ENCODE measurements at regions not wholly inside any gene's neighbourhood (a gene's known extent, or its start where the extent isn't known, plus 50 kb on each side); places are given as distances from the start of the nearest gene placed in this dataset.

GRCh38 chr1:37152491-37152890, 118.2 kb upstream of the GRIK3 start:
- H4K20me1 ChIP-seq (replicated peaks; ENCODE audit: insufficient read depth) = no peaks in the 10 kb centered on the region
- no peaks in the 10 kb centered on the region for H3K9me3 Mint-ChIP-seq
- H3K4me2 ChIP-seq = no peak overlapping the region
- ATAC-seq (no peak), DNase-seq (ENCODE audit: low spot score) (no peak)
- H3K79me2 ChIP-seq (replicated peaks; ENCODE audit: insufficient read depth) = no peaks in the 10 kb centered on the region
- H3K27ac Mint-ChIP-seq = no peak overlapping the region
- H3F3A ChIP-seq (replicated peaks; ENCODE audit: low read depth) = no peaks in the 10 kb centered on the region
- H3K4me1 Mint-ChIP-seq = no peaks in the 10 kb centered on the region
- peaks cover 2% of the 10 kb centered on the region; the same call in 1 of the 3 replicates for H3K36me3 Mint-ChIP-seq (ENCODE audit: low read depth)
- H3K27ac ChIP-seq (ENCODE audit: low read depth) = no peak overlapping the region
- H2AFZ ChIP-seq = no peak overlapping the region
- no peaks in the 10 kb centered on the region for H3K4me1 ChIP-seq (ENCODE audit: insufficient read depth)
- no peak overlapping the region for H3K4me3 Mint-ChIP-seq
- no peaks in the 10 kb centered on the region for H3K9me2 ChIP-seq (ENCODE audit: insufficient read depth)
- no peak overlapping the region for H3K4me3 ChIP-seq
- no peaks in the 10 kb centered on the region for H3K36me3 ChIP-seq (ENCODE audit: insufficient read depth)
- H3K27me3 ChIP-seq (ENCODE audit: insufficient read depth) = no peaks in the 10 kb centered on the region
- no peaks in the 10 kb centered on the region for H3K27me3 Mint-ChIP-seq (ENCODE audit: insufficient read depth, low read depth, poor library complexity)
- TF ChIP-seq EZH2 (IDR thresholded peaks at IDR 0.05; ENCODE audit: low read depth, unreplicated experiment) (no peak), ZNF331 (CRISPR knock-in tag; IDR thresholded peaks at IDR 0.05; ENCODE audit: low read depth) (no peak), JUNB (IDR thresholded peaks at IDR 0.05; ENCODE audit: unreplicated experiment) (no peak), ETS1 (IDR thresholded peaks at IDR 0.05) (no peak)
- TF ChIP-seq, protein P1, sequence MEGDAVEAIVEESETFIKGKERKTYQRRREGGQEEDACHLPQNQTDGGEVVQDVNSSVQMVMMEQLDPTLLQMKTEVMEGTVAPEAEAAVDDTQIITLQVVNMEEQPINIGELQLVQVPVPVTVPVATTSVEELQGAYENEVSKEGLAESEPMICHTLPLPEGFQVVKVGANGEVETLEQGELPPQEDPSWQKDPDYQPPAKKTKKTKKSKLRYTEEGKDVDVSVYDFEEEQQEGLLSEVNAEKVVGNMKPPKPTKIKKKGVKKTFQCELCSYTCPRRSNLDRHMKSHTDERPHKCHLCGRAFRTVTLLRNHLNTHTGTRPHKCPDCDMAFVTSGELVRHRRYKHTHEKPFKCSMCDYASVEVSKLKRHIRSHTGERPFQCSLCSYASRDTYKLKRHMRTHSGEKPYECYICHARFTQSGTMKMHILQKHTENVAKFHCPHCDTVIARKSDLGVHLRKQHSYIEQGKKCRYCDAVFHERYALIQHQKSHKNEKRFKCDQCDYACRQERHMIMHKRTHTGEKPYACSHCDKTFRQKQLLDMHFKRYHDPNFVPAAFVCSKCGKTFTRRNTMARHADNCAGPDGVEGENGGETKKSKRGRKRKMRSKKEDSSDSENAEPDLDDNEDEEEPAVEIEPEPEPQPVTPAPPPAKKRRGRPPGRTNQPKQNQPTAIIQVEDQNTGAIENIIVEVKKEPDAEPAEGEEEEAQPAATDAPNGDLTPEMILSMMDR (conservative IDR thresholded peaks at IDR 0.05; ENCODE audit: low read depth in 2 of 2) = no peak

DNA sequence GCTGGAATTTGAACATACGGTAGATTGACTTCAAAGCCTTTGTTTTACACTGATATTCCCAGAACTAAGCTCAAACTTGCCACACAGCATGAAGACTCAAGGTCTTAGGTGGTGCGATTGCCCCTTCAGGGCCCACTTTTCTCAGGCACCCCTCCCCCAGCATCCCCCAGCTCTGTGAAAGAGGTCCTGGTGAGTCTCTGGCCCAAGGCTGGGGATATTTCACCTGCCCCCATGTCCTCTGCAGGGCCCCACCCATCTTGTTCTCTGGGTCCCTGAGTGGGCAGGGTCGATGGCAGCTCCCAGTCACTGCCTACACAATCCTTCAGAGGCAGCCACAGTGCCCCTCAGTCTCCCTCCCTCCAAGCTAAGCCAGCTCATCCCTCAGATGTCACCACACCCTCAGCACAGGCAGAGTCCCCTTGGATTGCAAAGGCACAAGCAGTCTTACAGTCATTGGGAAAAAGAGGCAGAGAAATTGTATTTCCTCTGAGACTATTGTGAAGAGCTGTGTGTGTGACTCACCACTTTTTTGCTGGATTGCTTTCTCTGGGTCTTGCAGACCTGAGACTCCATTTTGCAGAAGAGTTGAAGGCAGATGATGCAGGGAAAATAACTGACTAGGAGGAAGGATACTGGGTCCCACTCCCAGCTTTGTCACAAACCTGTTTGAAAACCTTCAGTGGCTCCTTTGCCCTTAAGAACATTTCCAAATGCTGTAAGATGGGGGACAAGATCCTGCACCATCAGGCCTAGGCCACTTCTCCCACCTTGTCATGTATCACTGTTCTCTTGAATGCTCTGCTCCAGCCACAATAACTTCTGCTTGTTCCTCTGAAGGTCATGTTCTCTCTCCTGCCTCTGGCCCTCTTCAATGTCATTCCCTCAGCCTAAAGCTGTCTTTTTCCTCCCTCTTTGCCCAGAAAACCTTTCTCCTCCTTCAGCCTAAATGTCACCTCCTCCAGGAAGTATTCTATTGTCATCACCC, 119.1 kb upstream of the GRIK3 start:
- Histone ChIP-seq H3F3A (replicated peaks; ENCODE audit: low read depth) (no peaks in the 10 kb centered on the region), H4K20me1 (replicated peaks; ENCODE audit: insufficient read depth) (no peaks in the 10 kb centered on the region), H3K9me2 (ENCODE audit: insufficient read depth) (no peaks in the 10 kb centered on the region), H3K4me2 (no peak overlapping the region), H3K36me3 (ENCODE audit: insufficient read depth) (no peaks in the 10 kb centered on the region), H3K27me3 (ENCODE audit: insufficient read depth) (no peaks in the 10 kb centered on the region), H3K4me1 (ENCODE audit: insufficient read depth) (no peaks in the 10 kb centered on the region), H3K27ac (ENCODE audit: low read depth) (no peak overlapping the region), H2AFZ (no peak overlapping the region), H3K4me3 (no peak overlapping the region), H3K79me2 (replicated peaks; ENCODE audit: insufficient read depth) (no peaks in the 10 kb centered on the region)
- H3K27ac Mint-ChIP-seq = no peak overlapping the region
- H3K4me3 Mint-ChIP-seq = no peak overlapping the region
- TF ChIP-seq POLR2AphosphoS5 (IDR thresholded peaks at IDR 0.05; ENCODE audit: low read depth) = no peak
- no peak for TF ChIP-seq JUNB (IDR thresholded peaks at IDR 0.05; ENCODE audit: unreplicated experiment)
- peaks cover 2% of the 10 kb centered on the region for H3K27me3 Mint-ChIP-seq (ENCODE audit: insufficient read depth, low read depth, poor library complexity)
- no peak for DNase-seq (ENCODE audit: low spot score)
- H3K9me3 Mint-ChIP-seq = no peaks in the 10 kb centered on the region
- peaks cover 2% of the 10 kb centered on the region; the same call in 1 of the 3 replicates for H3K36me3 Mint-ChIP-seq (ENCODE audit: low read depth)
- ATAC-seq = no peak
- H3K4me1 Mint-ChIP-seq = no peaks in the 10 kb centered on the region
